K562 (cell line): ENCODE measurements at regions not wholly inside any gene's neighbourhood (a gene's known extent, or its start where the extent isn't known, plus 50 kb on each side); places are given as distances from the start of the nearest gene placed in this dataset.

Experiments
- NFE2L1 ChIP-seq: fragments of 450-650 bp; IDR thresholded peaks from 2 replicates; pipeline ENCODE4 v1.6.1; 2016; ENCODE audit warnings: missing genetic modification characterization, low read depth, mild to moderate bottlenecking, missing compliant biosample characterization, moderate library complexity, borderline replicate concordance
- PCBP2 ChIP-seq: fragments of 200-400 bp; formaldehyde crosslinking; IDR thresholded peaks from 2 replicates; pipeline ENCODE4 v1.6.1; 2018; ENCODE audit warnings: low read length, low read depth, mild to moderate bottlenecking, moderate library complexity; ENCODE audit not compliant: poor library complexity, severe bottlenecking
- ZNF398 ChIP-seq: fragments of 250-450 bp; sonication (Bioruptor Pico); IDR thresholded peaks from 2 replicates; pipeline ENCODE4 v1.8.0; 2021; ENCODE audit warnings: moderate library complexity, mild to moderate bottlenecking, inconsistent platforms
- ZNF609 ChIP-seq: sonication (generic); formaldehyde crosslinking; IDR thresholded peaks from 2 replicates; pipeline ENCODE4 v1.8.1; 2023; ENCODE audit warnings: missing genetic modification reagents, mild to moderate bottlenecking, borderline replicate concordance
- TF ChIP-seq, protein P1 (sequence below), 2 experiments: fragments of 450-650 bp; formaldehyde crosslinking in 1 of 2; IDR thresholded peaks; 2 replicates each; pipeline versions ENCODE4 v1.4.0 to v1.6.1; 2014 to 2020; ENCODE audit warnings: mild to moderate bottlenecking in 2 of 2, borderline replicate concordance in 1 of 2, low read depth in 1 of 2

- TF ChIP-seq ZNF609 (no peak), ZNF398 (no peak), NFE2L1 (no peak), PCBP2 (no peak)
- TF ChIP-seq, protein P1, sequence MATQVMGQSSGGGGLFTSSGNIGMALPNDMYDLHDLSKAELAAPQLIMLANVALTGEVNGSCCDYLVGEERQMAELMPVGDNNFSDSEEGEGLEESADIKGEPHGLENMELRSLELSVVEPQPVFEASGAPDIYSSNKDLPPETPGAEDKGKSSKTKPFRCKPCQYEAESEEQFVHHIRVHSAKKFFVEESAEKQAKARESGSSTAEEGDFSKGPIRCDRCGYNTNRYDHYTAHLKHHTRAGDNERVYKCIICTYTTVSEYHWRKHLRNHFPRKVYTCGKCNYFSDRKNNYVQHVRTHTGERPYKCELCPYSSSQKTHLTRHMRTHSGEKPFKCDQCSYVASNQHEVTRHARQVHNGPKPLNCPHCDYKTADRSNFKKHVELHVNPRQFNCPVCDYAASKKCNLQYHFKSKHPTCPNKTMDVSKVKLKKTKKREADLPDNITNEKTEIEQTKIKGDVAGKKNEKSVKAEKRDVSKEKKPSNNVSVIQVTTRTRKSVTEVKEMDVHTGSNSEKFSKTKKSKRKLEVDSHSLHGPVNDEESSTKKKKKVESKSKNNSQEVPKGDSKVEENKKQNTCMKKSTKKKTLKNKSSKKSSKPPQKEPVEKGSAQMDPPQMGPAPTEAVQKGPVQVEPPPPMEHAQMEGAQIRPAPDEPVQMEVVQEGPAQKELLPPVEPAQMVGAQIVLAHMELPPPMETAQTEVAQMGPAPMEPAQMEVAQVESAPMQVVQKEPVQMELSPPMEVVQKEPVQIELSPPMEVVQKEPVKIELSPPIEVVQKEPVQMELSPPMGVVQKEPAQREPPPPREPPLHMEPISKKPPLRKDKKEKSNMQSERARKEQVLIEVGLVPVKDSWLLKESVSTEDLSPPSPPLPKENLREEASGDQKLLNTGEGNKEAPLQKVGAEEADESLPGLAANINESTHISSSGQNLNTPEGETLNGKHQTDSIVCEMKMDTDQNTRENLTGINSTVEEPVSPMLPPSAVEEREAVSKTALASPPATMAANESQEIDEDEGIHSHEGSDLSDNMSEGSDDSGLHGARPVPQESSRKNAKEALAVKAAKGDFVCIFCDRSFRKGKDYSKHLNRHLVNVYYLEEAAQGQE (IDR thresholded peaks at IDR 0.05; ENCODE audit: borderline replicate concordance): no peak
- TF ChIP-seq, protein P1 (CRISPR knock-in tag; IDR thresholded peaks at IDR 0.05; ENCODE audit: low read depth): no peak
Measured at GRCh38 chr3:144692488-144692887, 720.9 kb downstream of the DIPK2A start (continued).
